BLaER1 (cell line): ENCODE measurements at regions not wholly inside any gene's neighbourhood (a gene's known extent, or its start where the extent isn't known, plus 50 kb on each side); places are given as distances from the start of the nearest gene placed in this dataset.

Source experiments
- H3K27ac ChIP-seq: shearing (Covaris generic); formaldehyde crosslinking; 2 replicates; pipeline ENCODE4 v1.8.1; 2022
- H3K27me3 ChIP-seq: shearing (Covaris generic); formaldehyde crosslinking; 2 replicates; pipeline ENCODE4 v1.8.1; 2022
- H3K36me3 ChIP-seq: shearing (Covaris generic); formaldehyde crosslinking; 2 replicates; pipeline ENCODE4 v1.8.1; 2022
- H3K4me1 ChIP-seq: shearing (Covaris generic); formaldehyde crosslinking; 2 replicates; pipeline ENCODE4 v1.8.1; 2022
- H3K4me2 ChIP-seq: shearing (Covaris generic); formaldehyde crosslinking; 2 replicates; pipeline ENCODE4 v1.8.1; 2022
- H3K4me3 ChIP-seq: shearing (Covaris generic); formaldehyde crosslinking; 2 replicates; pipeline ENCODE4 v1.8.1; 2022
- H3K9ac ChIP-seq: shearing (Covaris generic); formaldehyde crosslinking; 2 replicates; pipeline ENCODE4 v1.8.1; 2022
- H3K9me3 ChIP-seq: shearing (Covaris generic); formaldehyde crosslinking; 2 replicates; pipeline ENCODE4 v1.8.1; 2022
- H4K20me1 ChIP-seq: shearing (Covaris generic); formaldehyde crosslinking; 2 replicates; pipeline ENCODE4 v1.8.1; 2022
- Cebpa-rat ChIP-seq: shearing (Covaris generic); IDR thresholded peaks from 2 replicates; pipeline ENCODE4 v1.8.1; 2022

DNA sequence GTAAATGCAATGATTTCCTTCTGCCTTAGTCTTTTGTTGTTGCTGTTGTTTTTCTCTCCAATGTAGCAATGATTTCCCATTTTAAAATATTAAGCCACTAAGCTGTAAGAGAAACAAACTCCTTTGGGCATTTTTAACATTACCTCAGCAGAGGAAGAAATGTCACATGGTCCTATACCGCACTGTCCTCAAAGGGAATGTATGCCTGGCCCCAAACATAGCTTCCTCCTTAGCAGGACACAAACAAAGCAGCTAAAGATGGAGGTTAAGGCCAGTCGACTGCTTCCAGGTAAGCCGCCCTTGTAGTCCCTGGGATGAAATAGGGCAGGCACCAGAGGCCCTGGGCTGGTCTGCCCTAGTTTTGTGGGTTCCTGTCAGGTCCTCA is 249.0 kb downstream of the TSHZ3 start:
- H3K27me3 ChIP-seq: no peaks in the 10 kb centered on the region
- no peak for TF ChIP-seq Cebpa-rat
- H3K9ac ChIP-seq: no peak overlapping the region
- no peaks in the 10 kb centered on the region for H4K20me1 ChIP-seq
- no peaks in the 10 kb centered on the region for H3K36me3 ChIP-seq
- H3K4me1 ChIP-seq: no peaks in the 10 kb centered on the region; the same call in 1 of the 2 replicates
- no peaks in the 10 kb centered on the region for H3K9me3 ChIP-seq
- no peak overlapping the region for H3K4me3 ChIP-seq
- H3K27ac ChIP-seq: no peak overlapping the region
- H3K4me2 ChIP-seq: no peak overlapping the region

DNA sequence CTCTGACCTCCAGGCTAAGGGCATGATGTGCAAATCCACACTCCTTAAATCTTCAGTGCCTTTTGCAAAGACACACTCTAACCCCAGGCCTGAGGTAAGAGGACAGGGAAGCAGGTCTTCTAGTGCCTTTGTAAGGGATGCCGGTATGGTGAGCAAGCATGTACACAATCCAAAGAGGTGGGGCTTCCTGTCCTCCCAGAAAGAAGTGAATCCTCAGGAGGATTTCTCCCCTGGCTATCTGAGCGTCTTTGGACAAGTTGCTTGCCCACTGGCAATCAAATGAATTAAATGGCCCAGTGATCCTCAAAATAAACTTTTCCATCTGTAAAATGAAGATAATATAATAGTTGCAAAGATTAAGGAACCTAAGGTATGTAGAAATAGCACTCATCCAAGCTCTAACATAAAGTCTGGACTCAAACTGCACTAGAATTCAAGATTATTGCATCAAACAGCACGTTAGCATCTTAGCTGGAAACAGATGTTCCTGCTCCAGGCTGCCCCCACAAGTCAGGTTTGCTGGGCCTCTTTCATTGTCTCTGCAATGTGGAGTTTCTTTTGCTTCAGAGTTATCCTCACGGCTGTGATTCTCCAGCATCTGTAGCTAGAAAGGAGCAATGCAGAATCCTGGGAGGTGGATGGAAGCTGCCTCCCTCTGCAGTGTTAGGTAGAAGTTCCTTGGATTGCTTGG is 249.6 kb downstream of the TSHZ3 start:
- TF ChIP-seq Cebpa-rat: no peak
- Histone ChIP-seq H3K27me3 (no peaks in the 10 kb centered on the region), H3K4me1 (no peaks in the 10 kb centered on the region; the same call in 1 of the 2 replicates), H3K27ac (no peak overlapping the region), H4K20me1 (no peaks in the 10 kb centered on the region), H3K4me3 (no peak overlapping the region), H3K4me2 (no peak overlapping the region), H3K36me3 (no peaks in the 10 kb centered on the region), H3K9me3 (no peaks in the 10 kb centered on the region), H3K9ac (no peak overlapping the region)

DNA sequence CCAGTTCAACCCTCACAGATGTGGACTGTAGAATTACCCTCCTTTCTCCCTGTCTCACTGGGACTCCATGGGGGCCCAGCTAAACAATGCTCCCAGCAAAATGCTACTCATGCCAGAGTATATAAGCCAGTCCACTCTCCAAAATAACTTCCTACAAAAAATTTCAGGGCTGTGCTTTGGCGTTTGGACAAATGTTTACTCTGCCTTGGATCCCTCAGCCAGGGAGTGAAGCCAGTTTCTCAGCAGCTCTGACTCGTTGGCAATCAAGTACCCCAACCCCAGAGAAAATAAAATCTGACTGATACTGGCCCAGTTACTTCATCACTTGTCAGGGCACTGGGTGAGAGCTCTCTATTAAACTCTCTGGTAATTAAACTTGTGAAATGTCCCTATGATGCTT is 250.4 kb downstream of the TSHZ3 start:
- H3K4me1 ChIP-seq: no peaks in the 10 kb centered on the region; the same call in 1 of the 2 replicates
- H3K9ac ChIP-seq: no peak overlapping the region
- no peak for TF ChIP-seq Cebpa-rat
- no peaks in the 10 kb centered on the region for H3K36me3 ChIP-seq
- H3K9me3 ChIP-seq: no peaks in the 10 kb centered on the region
- no peak overlapping the region for H3K4me2 ChIP-seq
- no peak overlapping the region for H3K4me3 ChIP-seq
- no peak overlapping the region for H3K27ac ChIP-seq
- H3K27me3 ChIP-seq: no peaks in the 10 kb centered on the region
- H4K20me1 ChIP-seq: no peaks in the 10 kb centered on the region

DNA sequence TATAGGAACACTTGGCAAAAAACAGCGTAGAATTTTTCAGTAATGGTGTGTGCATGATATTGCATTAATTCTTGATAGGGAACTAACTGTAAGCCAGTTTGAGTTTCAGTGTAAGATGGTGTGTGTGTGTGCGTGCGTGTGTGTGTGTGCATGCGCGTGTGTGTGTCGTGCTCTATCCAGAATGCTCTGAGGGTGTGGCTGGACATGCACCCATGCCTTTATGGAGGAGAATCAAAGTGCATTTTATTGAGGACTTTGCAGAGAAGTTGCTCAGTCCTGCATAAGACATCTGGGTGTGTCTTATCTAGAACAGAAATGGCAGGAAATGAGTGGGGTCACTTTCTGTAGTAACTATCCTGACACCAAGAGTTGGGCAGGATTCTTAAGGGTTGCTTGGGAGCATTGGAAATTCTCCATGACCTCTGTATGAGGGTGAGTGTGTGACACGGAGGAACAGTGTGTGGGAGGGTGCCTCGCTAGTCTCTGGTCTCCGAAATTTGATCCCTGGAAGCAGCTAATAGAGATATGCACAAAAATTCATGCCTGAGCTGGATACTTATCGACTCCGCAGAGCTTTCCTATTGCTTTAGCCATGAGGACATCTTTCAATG is 252.2 kb downstream of the TSHZ3 start:
- Histone ChIP-seq H4K20me1 (no peaks in the 10 kb centered on the region), H3K4me2 (no peak overlapping the region), H3K4me3 (no peak overlapping the region), H3K27me3 (no peaks in the 10 kb centered on the region), H3K27ac (no peak overlapping the region), H3K9ac (no peak overlapping the region), H3K9me3 (no peaks in the 10 kb centered on the region), H3K4me1 (no peaks in the 10 kb centered on the region; the same call in 1 of the 2 replicates), H3K36me3 (no peaks in the 10 kb centered on the region)
- TF ChIP-seq Cebpa-rat: no peak

DNA sequence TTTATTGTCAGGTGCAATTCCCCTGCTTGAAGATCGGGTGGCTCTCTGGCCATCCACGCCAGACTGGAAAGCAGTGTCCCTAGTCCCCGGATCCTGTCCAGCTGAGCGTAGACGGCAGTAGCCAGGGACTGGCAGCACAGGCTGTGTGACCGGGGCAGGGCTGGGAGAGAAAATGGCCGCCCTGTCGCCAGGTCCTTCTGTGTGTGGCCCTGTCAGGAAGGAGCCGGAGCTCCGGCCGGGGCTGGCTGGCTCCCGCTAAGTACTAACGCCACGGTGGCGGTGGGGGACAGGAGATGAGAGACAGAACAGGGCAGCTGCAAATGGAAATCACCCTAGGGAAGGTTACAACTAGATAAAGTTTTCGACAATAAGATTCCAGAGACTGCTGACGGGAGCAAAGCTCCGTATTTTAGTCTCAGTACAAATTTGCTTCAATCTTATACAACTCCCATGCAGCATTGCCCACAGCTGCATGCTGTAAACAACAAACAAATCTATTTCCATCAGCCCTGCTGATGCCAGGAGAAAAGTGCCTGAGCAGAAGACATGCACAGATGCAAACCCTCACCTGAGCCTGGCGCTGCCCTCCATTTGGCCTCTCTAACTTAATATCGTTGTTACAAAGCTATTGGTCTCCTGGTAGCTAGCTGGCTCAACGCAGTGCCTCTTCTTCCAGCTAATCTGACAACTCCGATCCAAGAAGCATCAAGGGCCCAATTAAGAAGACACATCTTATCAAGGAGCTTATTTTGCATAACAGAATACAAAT is 253.0 kb downstream of the TSHZ3 start:
- Histone ChIP-seq H3K36me3 (no peaks in the 10 kb centered on the region), H3K4me1 (no peaks in the 10 kb centered on the region), H3K4me3 (no peak overlapping the region), H3K27ac (no peak overlapping the region), H3K9me3 (no peaks in the 10 kb centered on the region), H3K27me3 (no peaks in the 10 kb centered on the region), H4K20me1 (no peaks in the 10 kb centered on the region), H3K9ac (no peak overlapping the region), H3K4me2 (no peak overlapping the region)
- no peak for TF ChIP-seq Cebpa-rat

DNA sequence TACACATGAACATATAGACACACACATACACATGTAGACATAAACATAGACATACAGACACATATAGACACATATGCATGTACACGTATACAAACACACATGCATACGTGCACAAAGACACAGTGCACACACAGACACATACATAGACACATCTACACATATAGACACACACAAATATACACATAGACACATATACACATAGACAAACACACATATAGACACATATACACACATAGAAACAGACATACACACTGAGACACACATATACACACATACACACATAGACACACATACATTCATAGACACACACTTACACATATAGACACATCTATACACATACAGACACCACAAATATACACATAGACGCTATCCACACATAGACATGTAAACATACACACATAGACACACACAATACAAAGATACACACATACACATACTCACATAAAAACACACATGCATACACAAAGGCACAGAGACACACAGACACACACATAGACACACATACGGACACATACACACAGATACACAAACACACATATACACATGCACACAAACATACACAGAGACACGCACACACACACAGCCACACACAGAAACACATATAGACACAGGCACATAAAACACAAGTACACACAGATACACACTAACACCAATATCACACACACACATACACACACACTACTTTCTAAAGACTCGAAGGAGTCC is 254.0 kb downstream of the TSHZ3 start:
- Histone ChIP-seq H3K4me3 (no peak overlapping the region), H4K20me1 (no peaks in the 10 kb centered on the region), H3K4me1 (no peaks in the 10 kb centered on the region), H3K9ac (no peak overlapping the region), H3K4me2 (no peak overlapping the region), H3K9me3 (no peaks in the 10 kb centered on the region), H3K27ac (no peak overlapping the region), H3K27me3 (no peaks in the 10 kb centered on the region), H3K36me3 (no peaks in the 10 kb centered on the region)
- no peak for TF ChIP-seq Cebpa-rat

DNA sequence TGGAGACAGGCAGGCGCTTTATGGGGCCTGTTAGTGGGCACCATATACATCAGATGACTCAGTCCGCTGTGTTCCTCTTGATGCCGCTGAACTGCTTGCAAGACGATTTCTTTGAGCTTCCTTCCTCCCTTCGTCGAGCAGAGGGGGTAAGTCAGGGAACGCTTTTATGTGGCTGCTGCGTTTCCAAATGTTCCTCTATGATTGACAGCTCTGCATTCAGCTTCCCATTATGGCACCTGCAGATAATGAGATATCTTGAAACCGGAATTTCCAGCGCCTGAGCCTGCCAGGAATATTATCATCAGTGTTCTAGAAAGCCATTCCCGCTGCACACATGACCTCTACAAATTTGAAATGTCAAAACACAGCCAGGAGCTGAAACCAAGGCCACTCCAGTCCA is 257.0 kb downstream of the TSHZ3 start:
- Histone ChIP-seq H3K4me3 (no peak overlapping the region), H3K27ac (no peak overlapping the region), H3K9me3 (no peaks in the 10 kb centered on the region), H3K4me2 (no peak overlapping the region), H3K9ac (no peak overlapping the region), H3K4me1 (no peaks in the 10 kb centered on the region), H3K27me3 (no peaks in the 10 kb centered on the region), H3K36me3 (no peaks in the 10 kb centered on the region), H4K20me1 (no peaks in the 10 kb centered on the region)
- no peak for TF ChIP-seq Cebpa-rat

DNA sequence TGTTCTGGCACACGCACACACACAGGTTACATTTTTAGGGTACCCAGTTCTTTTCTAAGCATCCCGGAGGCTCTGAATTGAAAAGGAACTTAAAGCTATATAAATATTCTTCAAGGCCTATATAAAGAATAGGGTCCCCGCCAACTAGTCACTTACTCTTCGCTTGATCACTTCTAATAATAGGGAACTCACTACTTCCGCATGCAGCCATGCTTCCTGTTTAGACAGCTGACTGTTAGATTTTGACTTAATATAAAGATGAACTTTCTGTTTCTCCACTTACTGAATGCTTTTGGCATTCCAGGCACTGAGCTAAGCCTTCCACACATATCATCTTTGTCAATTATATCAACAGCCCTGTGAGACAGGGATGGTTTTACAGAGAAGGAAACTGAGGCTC is 259.6 kb downstream of the TSHZ3 start:
- H3K9me3 ChIP-seq: no peaks in the 10 kb centered on the region

DNA sequence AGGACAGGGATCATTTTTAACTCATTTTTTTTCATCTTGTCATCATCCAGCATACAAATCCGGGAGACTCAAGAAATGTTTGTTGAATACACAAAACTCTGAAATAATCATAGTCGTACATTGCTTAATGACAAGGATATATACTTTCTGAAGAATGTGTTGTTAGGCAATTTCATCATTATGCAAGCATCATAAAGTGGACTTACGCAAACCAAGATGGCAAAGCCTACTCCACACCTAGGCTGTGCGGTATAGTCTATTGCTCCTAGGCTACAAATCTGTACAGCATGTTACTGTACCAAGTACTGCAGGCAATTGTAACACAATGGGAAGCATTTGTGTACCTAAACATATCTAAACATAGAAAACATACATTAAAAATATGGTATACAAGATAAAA is 264.1 kb downstream of the TSHZ3 start:
- Histone ChIP-seq H3K36me3 (no peaks in the 10 kb centered on the region), H4K20me1 (no peaks in the 10 kb centered on the region), H3K4me3 (no peak overlapping the region), H3K9me3 (no peaks in the 10 kb centered on the region), H3K9ac (no peak overlapping the region), H3K27ac (no peak overlapping the region), H3K27me3 (no peaks in the 10 kb centered on the region), H3K4me2 (no peak overlapping the region), H3K4me1 (no peaks in the 10 kb centered on the region)
- no peak for TF ChIP-seq Cebpa-rat

More for the DNA sequence above, 259.6 kb downstream of the TSHZ3 start:
- H3K9ac ChIP-seq: no peak overlapping the region
- no peak overlapping the region for H3K27ac ChIP-seq
- H4K20me1 ChIP-seq: no peaks in the 10 kb centered on the region
- H3K36me3 ChIP-seq: no peaks in the 10 kb centered on the region
- no peak overlapping the region for H3K4me2 ChIP-seq
- no peaks in the 10 kb centered on the region for H3K4me1 ChIP-seq
- TF ChIP-seq Cebpa-rat: no peak
- H3K4me3 ChIP-seq: no peak overlapping the region
- H3K27me3 ChIP-seq: no peaks in the 10 kb centered on the region

DNA sequence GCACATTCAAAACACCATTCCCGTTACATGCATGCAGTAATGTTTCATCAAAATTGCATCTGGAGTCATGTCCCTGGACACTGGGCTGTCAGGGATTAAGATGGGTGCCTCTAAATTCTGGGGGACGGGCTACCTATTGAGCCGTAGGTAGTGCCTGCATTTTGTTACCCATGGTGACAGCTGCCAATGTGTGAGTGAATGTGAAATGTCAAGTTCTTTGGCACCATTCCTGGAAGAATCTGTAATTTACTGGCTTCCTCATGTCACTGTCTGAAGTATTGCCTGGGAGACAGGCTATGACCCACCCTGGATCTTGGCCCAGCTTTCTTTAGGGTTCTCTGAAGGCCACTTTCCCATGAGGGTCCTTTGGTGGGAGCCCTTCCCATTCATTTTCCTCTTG is 266.1 kb downstream of the TSHZ3 start:
- Histone ChIP-seq H4K20me1 (no peaks in the 10 kb centered on the region), H3K36me3 (no peaks in the 10 kb centered on the region), H3K4me1 (no peaks in the 10 kb centered on the region), H3K27ac (no peak overlapping the region), H3K27me3 (no peaks in the 10 kb centered on the region), H3K4me2 (no peak overlapping the region), H3K4me3 (no peak overlapping the region), H3K9ac (no peak overlapping the region), H3K9me3 (no peaks in the 10 kb centered on the region)
- TF ChIP-seq Cebpa-rat: no peak
